GM21360 (cell line): ENCODE measurements at regions not wholly inside any gene's neighbourhood (a gene's known extent, or its start where the extent isn't known, plus 50 kb on each side); places are given as distances from the start of the nearest gene placed in this dataset.
A peak's percentile ranks its signal among the peaks of the same experiment; 100 is the strongest.
"Not testable (repeated sequence)": the region's sequence is repeated elsewhere in the genome, so short reads cannot be mapped to it uniquely, and the experiment has no call there.

Experiments used
- ATAC-seq: cut with Tn5 transposase; IDR thresholded peaks from one replicate; pipeline ENCODE4 v1.9.1; 2021; ENCODE audit warnings: mild to moderate bottlenecking, moderate library complexity; ENCODE audit not compliant: unreplicated experiment

DNA sequence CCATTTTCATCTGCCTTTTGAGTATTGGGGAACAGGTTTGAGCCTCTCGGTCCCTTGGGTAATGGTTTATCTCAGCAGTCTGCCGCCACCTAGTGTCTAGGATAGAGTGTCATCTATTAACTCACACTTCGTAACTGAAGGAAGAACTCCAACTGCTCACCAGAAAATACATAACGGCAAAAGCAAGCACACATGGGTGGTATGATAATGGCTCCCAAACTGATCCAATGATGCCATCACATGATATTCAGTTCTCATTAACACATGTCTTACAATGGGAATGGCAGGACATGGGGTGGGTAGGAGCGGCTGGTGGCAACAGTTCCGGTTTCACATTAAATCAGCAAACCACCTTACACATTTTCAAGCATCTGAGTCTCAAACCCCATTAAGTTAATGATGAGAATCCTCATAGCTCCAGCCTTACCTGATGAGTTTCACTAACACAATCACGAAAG lies 110.7 kb upstream of the PHACTR1 start:
- ATAC-seq: peak; percentile 40

DNA sequence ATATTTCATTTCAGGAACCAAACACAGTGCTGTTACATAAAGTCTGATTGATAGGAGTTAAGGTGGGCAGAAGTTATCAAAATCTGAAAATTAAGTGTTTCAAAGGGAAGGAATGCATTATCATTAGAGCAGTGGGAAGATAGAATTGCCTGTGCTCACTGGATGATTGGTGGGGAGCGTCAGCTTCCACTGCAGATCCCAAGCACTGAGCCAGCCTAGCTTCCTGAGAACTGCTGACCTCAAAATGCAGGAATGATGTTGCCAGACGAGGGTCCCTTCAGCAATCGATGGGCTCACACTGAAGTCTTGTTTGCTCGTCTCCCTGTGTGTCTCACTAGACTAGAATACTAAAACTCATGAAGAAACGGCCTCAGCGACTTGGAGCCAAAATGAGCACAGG lies 110.0 kb upstream of the PHACTR1 start:
- no peak for ATAC-seq

DNA sequence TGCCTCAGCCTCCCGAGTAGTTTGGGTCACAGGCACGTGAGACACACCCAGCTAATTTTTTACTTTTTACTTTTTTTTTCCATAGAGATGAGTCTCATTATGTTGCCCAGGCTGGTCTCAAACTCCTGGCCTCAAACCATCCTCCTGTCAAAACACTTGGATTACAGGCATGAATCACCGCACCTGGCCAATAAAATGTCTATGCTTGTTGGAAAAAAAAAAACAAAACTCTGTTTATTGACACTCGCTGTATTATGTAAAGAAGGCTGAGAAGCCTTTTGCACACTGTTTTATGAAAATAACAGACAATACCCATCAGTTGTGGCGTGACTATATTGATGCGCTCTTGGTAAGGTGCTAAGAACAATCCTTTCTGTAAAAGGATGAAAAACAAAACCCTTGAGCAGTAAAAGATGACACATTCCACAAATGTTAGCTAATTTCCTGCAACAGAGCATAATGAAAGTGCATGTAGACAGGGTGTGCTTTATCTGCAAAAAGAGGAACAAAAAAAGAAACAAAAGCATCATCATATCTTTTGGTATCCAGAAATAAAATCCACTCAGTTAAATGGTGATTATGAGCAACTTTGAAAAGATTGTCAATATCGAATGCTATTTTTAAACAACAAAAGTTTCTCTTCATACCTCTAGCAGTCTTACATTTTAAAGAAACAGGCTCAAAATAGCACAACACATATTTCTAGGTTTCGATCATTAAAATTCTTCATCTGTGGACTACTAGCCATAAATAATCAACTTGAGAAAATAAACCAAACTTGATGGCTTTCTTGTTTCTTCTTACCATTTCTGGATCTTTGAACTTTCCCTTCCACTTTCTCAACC lies 108.3 kb upstream of the PHACTR1 start:
- peak; percentile 73 for ATAC-seq

DNA sequence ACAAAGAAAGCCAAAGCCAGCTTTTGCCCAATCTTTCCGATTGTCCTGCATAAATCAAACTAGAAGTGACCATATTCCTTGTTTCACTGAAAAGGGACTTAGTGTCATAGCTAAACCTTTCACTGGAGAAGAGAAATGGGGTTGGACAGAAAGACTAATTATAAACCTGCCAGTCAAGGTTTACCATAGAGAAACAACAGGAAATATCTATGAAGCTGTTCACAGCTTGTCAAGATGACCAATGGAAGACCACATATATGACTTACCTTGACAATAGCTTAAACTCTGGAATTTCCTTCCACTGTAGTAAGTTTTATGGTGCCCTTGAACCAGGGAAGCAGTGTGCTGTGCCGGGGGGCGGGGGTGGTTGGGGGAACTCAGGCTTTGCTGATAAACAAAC lies 107.7 kb upstream of the PHACTR1 start:
- ATAC-seq: peak; percentile 24

DNA sequence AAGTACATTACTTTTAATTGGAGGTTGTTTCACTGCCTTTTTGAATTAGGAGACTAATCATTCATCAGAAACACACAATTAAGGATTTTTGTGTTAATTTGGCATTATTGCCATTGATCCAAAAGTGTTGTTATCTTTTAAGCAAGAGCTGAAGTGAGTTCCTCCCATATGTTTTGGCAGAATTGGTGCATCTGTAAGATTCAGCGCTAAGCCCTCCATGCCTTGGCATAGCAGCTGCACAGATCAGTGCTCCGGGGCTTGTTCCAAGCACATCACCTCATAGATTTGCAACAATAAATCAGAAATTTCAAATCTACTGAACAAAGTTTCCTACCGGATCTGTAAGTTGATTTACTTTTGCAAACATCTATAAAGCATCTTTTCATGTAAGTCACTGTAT lies 106.8 kb upstream of the PHACTR1 start:
- ATAC-seq: no peak

DNA sequence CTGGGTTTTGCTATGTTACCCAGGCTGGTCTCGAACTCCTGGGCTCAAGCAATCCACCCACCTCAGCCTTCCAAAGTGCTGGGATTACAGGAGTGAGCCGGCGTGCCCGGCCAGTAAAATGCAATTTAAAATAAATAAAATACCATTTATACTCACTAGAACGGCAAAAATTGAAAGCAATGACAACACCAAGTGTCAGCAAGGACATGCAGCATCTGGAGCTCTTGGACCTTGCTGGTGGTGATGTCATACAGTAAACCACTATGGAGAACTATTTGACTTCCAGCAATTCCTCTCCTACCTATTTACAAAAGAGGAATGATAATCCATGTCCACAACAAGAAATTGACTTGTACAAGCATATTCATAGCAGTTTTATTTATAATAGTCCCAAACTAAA lies 105.7 kb upstream of the PHACTR1 start:
- ATAC-seq: no peak

DNA sequence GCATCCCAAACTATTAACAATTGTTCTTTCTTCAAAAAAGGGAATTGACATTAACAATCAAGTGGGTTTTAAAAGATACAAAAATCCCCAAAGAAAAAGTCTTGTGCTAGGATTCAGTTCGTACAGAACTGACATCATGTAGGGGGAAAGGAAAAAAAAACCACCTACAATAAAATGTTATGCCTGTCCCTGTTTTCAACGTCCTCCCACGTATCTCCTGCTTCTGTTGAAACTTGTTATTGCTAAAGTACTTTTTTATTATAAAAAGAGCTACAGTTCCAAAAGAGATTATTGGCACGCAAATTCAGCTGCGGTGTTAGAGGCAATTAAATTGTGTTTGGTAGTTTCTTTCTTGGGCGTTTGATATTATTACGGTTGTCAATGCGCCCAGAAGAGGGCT lies 102.8 kb upstream of the PHACTR1 start:
- ATAC-seq: no peak

DNA sequence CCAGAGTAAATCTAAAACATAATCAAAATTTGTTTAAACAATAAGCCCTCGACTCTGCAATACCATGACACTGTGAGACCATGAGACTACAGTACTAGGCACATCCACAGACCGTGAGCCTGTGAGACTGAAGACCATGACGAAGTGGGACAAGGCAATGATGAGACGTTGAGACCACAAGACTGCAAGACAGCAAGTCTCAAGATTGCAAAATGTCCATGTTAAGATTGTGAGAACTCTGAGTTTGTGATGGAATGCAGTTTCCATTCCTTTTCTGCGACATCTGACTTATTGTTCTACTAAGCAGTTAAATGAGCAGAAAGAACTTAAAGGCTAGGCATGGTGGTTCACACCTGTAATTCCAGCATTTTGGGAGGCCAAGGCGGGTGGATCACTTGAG lies 102.1 kb upstream of the PHACTR1 start:
- no peak for ATAC-seq

DNA sequence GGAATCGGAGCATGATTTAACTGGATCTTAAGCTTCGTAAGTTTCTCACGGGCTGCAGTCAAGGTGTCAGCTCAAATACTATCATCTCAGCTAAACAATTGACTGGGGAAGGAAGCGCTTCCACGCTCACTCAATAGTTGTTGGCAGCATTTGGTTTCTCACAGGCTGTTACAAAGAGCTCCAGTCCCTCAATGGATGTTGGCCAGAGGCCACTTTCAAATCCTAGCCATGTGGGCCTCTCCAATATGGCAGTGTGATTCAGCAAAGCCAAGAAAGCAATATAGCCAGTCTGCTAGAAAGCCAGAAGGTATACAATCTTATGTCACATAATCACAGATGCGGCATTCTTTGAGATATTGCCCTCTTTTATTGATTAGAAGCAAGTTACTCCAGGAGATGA lies 98.3 kb upstream of the PHACTR1 start:
- no peak for ATAC-seq

DNA sequence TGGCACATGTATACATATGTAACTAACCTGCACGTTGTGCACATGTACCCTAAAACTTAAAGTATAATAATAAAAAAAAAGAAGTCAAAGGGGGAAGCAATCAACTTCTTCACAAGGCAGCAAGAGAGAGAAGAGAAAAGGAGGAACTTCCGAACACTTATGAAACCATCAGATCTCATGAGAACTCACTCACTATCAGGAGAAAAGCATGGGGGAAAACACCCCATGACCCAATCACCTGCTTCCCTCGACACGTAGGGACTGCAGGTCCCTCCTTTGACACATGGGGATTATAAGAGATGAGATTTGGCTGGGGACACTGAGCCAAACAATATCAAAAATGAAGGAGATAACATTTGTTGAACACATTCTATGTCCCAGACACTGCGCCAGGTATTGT lies 94.8 kb upstream of the PHACTR1 start:
- no peak for ATAC-seq

DNA sequence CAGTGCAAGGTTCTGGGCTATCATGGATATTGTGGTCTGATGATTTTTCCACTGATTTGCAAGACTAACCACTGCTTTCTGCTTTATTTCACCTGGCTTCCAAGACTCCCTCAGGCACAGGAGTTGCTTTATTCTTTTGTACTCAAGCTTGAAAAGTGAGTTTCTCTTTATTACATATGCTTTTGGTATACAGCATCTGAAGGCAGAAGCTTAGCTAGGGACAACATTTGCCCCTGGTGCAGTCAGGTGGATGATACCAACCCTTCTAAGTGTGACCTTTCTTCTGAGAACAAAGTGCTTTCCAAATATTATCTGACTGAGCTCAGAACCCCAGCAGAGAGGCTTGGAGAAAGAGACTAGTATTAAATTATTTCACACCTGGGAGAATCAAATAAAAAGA lies 94.0 kb upstream of the PHACTR1 start:
- no peak for ATAC-seq

DNA sequence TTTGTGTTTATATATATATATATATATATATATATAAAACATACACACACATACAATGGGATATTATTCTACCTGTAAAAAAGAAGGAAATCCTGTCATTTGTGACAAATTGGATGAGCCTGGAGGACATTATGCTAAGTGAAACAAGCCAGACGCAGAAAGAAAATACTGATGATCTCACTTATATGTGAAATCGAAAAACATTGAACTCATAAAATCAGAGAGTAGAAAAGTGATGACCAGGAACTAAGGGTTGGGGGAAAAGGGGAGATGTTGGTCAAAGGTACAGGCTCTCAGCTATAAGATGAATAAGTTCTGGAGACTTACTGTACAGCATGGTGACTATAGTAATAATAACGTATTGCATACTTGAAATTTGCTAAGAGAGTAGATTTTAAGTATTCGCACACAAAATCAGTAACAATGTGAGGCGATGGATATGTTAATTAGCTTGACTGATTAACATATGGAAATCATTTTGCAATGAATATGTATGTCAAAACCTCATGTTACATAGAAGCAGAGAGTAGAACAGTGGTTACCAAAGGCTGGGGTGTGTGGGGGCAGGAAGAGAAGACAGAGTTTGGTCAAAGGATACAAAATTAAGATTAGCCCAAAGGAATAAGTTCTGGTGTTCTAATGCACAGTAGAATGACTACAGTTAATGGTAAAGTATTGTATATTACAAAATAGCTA lies 92.3 kb upstream of the PHACTR1 start:
- ATAC-seq: no peak

DNA sequence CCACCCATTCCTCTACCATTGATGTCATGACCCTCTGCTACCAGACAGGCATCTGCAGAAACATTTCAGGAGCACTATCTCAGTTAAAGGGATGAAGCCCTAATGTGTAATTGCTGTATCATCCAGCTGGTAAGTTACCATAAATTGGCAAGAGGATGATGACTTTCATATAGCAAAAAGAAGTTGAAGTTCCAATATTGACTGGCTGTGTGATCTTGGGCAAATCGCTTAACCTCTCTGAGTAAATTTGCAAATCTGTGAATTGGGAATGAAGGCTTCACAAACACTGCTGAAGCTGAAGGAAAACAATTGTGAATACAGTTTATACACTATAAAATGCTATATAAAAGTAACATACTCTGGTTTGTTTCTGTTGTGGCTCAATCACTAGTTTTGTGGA lies 89.5 kb upstream of the PHACTR1 start:
- ATAC-seq: no peak

DNA sequence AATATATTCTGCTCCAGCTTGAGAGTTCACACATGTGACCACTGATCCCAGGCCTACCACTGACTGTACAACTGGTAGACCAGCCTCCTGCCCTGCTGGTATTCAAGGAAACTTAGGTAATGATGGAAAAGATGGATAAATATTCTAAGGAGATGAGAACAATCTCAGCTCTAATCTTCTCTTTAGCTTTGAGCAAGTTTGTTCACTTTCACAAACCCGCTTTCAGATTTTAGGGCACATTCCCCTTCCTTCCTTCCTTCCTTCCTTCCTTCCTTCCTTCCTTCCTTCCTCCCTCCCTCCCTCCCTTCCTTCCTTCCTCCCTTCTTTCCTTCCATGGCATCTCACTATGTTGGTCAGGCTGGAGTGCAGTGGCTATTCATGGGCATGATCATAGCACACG lies 88.2 kb upstream of the PHACTR1 start:
- no peak for ATAC-seq

DNA sequence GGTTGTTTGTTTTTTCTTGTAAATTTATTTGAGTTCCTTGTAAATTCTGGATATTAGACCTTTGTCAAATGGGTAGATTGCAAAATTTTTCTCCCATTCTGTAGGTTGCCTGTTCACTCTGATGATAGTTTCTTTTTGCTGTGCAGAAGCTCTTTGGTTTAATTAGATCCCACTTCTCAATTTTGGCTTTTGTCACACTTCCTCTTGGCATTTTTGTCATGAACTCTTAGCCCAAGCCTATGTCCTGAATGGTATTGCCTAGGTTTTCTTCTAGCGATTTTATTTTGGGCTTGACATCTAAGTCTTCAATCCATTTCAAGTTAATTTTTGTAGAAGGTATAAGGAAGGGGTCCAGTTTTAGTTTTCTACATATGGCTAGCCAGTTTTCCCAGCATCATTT lies 82.8 kb upstream of the PHACTR1 start:
- not testable (repeated sequence) for ATAC-seq

DNA sequence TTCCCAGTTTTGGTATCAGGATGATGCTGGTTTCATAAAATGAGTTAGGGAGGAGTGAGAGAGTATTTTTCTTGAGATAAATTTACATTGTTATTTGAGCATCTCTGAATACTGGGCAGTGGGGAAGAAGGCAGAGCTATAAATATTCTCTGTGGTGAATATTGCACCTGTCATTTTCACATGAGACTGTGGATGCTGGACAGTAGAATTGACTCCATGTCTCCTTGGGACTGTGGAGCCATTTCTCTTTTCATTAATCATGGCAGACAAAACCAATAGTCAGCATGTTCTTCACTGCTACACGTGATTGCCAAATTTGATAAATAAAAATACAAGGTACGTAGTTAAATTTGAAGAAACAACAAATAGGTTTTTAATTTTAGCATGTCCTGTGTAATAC lies 81.2 kb upstream of the PHACTR1 start:
- no peak for ATAC-seq

DNA sequence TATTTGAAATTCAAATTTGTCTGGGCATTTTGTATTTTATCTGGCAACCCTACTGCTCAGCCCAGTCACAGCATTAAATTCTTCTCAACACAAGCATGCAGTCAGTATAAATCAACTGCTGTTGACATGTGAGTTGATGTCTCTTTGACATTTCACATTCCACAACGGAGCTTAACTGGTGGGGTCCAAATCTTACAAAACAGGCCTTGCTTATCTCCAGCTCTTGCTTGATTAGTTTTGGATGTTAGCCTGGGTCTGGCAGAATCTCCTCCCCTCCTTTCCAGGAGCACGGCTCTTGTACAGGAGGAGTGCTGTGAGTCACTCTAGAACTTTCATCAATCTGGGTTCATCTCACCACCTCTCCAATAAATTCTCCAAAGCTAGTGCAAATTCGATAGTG lies 80.8 kb upstream of the PHACTR1 start:
- ATAC-seq: no peak

DNA sequence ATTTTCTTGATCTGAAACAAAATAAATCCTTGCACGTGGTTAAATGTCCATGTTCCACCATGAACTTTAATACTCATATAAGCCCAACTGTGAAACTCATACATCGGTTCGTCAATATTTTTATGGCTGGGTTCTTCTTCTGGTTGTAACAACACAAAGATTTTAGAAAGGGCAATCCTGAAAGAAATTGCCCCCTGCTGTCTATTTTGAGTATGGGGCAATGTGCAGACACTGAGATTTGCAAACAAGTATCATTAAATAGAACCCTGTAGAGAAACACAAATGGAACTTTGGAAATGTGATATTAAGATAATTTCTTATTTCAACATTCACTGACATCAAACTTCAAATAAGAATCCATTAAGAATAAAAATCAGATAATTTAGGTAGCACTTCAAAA lies 80.2 kb upstream of the PHACTR1 start:
- ATAC-seq: no peak

DNA sequence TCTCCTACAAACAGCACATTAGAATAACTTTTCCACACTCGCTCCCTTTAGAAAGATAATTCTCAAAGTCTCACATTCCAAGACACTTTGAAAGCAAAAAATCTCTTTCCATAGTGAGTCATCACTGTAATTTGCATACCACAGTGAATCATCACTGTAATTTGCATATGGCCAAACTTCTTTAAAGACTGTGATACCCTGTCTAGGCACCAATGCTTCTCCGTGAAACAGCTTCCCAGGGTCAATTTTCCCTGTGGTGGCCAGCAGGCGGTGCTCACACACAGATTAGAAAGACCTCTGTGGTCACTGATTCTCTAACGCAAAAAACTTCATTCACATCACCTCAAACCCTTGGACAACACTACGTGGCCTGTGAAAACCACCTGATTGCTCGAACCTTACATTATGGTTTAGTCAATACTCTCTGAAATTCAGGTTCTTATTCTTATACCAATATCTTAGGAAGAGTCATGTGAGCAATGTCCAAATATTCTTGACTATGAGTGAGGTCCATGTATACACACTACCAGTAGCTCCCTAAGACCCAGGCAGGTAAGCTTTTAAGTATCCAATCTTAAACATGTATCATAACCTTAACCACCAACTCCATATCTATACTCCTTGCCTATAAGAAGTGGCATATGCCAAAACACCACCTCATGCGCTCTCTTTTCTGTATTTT lies 78.5 kb upstream of the PHACTR1 start:
- peak; percentile 52 for ATAC-seq

DNA sequence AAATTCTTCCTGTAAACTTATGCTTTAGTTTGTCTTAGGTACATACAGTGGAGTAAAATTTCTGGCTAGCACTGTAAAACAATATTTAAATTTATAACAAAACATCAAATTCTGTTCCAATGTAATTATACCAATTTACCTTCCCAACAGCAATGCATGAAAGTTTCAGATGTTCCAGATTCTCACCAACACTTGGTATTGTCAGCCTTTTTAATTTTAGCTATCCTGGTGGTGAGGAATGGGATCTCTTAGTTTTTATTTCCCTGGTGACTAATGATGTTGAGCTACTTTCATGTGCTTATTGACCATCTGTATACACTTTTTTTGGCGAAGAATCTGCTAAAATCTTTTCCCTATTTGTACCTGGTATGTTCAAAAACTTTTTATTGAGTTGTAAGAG lies 76.1 kb upstream of the PHACTR1 start:
- no peak for ATAC-seq

DNA sequence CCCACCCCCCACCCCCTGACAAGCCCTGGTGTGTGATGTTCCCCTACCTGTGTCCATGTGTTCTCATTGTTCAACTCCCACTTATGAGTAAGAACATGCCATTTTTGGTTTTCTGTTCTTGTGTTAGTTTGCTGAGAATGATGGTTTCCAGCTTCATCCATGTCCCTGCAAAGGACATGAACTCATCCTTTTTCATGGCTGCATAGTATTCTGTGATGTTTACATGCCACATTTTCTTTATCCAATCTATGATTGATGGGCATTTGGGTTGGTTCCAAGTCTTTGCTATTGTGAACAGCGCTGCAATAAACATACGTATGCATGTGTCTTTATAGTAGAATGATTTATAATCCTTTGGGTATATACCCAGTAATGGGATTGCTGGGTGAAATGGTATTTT lies 74.8 kb upstream of the PHACTR1 start:
- not testable (repeated sequence) for ATAC-seq

DNA sequence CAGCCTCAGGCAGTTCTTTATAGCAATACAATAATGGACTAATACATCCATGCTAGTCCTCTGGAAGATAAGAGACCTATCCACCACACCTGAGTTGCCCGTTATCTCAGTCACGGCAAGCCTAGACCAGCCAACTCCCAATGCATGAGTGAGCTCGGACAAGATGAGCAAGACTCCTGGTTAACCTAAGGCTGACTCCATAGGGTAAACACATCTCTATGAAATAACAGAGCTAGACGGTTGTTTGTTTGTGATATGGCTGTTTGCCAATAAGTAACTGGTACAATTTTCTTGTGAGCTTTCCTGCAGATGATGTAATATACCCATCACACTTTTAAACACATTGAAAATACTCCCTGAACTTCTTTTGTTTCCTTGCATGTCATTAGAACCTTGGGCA lies 70.6 kb upstream of the PHACTR1 start:
- ATAC-seq: no peak
